Renal cortex interstitium (tissue), 11 donors: ENCODE measurements at regions not wholly inside any gene's neighbourhood (a gene's known extent, or its start where the extent isn't known, plus 50 kb on each side); places are given as distances from the start of the nearest gene placed in this dataset.
"Not testable (repeated sequence)": the region's sequence is repeated elsewhere in the genome, so short reads cannot be mapped to it uniquely, and the experiment has no call there.

Experiments
- DNase-seq, 11 donors: peaks; one replicate each; pipeline ENCODE4 v3.0.0-alpha.2; 2013; ENCODE audit warnings: low read depth in 9 of 11, low spot score in 4 of 11; ENCODE audit errors: extremely low read depth in 1 of 11

- DNase-seq = no peak
Observed at GRCh38 chr1:38589036-38589435, 270.5 kb downstream of the RRAGC start.

DNA sequence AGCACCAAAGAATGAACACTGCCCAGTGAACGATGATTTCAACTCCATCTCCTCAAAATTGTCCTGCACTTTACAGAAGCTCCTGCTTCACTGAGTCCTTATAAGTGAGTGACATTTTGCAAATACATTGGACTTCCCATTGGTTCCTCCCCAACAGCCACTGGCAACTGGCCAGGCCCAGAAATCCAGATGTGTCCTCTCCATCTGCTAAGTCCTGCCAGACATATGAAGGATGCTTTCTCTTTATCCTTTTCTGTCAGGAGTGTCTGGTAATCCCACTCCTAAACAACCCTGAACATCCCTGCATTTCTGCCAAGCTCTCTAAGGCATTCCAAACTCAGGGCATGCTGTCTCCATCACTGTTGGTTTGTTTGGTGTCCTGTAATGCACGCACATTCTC is 271.8 kb downstream of the RRAGC start:
- DNase-seq = peak in 1 of 11 donors; percentile 34

DNA sequence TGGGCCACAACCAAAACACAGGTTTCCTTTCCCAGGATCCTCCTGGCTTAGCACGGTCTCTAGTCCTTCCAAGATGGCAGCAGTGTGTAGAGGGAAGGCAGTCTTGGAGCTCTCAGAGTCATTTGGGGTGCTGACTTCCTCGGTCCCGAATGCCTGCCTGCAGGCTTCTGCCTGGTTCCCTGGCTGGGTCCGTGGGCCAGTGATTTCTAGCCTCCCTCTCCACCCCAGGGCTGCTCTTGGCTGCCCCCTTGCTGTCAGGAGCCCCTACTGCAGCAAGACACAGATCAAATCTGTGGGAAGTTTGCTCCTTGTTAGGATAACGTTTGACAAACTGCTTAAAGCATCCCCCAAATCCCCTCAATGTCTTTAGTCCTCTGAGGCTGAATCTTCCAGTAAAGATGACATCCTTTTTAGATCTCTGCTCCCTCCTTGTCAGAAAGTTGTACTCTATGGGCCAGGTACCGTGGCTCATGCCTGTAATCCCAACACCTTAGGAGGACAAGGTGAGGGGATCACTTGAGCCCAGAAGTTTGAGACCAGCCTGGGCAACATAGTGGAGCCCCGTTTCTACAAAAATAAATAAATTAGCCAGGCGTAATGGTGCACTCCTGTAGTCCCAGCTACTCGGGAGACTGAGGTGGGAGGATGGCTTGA is 272.5 kb downstream of the RRAGC start:
- DNase-seq = peak in 1 of 11 donors; percentile 19

GRCh38 chr1:38585971-38586370 is 273.6 kb downstream of the RRAGC start:
- no peak for DNase-seq

DNA sequence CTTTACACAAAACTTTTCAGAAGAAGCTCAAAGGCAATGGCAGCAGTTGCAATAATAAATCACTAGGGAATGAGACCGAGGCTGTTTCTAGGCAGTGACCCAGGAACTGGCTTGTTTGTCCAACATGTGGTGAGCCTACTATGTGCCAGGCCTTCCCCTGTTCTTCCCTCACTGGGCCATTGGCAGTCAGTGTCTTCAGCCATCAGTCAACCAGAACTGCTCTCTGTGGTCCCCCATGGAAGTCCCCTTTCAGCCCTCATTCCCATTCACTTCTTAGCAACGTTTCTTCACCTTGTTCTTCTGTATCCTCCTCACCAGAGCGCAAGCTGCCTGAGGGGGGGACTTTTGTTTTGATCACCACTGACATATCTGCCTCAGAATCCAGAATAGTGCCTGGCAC is 274.1 kb downstream of the RRAGC start:
- DNase-seq = no peak

DNA sequence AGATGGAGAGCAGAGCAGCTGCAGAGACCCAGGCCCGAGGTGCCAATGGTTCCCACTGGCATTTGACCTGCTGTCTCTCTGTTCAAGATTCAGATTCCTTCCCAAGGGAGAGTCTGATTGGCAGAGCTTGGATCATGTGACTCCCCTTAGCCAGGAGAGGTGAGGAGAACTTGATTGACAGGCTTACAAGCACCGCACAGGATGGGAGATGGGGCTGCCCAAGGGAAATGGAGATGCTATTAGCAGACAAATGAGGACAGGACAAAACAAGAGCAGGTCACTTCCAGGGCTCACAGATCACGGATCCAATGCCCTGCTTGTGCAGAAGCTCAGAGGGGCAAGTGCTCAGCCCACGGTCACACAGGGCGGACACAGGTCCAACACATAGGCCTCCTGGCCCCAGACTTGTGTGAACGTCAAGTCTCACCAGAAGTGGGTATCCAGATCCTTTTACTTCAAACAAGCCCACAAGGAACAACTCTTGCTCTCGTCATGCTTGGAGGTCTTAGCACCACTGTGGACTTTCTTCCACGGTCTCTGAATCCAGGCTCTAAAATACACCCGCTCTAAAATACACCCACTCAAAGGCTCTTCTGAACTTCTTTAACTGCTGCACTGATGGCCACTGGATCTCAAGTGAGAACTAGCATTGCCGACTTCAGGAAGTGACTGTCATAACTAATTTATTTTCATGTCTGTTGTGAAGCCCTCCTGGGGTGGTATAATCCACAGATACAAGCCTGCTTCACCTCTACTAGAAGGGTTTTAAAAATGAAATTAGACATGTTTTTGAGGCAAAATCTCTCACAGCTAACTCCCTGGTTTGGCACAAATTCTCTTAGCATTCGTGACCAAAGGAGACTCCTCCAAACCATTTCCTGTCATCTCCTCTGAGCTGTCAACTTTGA is 274.9 kb downstream of the RRAGC start:
- no peak for DNase-seq

DNA sequence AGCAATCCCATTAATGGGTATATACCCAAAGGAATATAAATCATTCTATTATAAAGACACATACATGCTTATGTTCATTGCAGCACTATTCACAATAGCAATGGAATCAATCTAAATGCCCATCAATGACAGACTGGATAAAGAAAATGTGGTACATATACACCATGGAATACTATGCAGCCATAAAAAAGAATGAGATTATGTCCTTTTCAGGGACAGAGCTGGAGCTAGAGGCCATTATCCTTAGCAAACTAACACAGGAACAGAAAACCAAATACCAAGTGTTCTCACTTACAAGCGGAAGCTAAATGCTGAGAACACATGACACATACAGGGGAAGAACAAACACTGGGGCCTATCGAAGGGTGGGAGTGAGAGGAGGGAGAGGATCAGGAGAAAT is 276.3 kb downstream of the RRAGC start:
- not testable (repeated sequence) for DNase-seq

DNA sequence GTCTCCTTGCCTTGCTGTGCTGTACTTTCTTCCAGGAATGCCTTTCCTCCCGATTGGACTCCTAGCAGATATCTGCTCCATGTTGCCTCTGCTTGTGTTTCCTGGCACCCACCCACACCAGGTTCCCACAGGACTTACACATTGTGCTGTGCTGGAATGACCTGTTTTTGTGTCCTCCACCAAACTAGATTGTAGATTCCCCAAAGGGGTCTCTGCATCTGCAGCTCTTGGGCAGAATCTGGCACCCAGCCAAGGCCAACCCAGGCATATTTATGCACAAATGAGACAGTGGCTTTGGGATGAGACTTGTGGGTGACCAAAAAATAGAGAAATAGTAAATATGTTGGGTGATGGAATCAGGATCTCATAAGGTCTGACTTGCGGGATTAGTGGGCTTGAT is 278.2 kb downstream of the RRAGC start:
- DNase-seq = no peak

DNA sequence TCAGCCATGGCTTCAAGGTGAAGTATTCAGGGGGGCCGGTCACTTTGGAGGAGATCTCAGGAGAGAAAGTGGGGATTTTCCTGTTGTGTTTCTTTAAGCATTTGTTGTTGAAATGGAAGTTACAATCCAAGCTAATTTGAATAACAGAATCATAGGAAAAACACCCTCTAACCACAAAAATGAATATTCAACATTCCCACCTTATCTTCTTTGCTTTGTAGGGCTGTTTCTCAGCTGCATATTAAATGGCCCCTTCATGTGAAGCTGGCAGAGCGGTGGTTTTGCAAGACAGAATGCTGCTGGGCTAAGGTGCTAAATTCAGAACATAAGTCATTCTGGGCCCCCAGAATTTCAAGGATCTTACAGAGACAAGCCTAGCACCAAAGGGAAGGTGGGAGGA is 279.0 kb downstream of the RRAGC start:
- DNase-seq = no peak

- DNase-seq = no peak
Observed at GRCh38 chr1:38579056-38579455, 280.5 kb downstream of the RRAGC start.

- DNase-seq = no peak
Observed at GRCh38 chr1:38578271-38578951, 281.2 kb downstream of the RRAGC start.

GRCh38 chr1:38577937-38578270 is 281.7 kb downstream of the RRAGC start:
- no peak for DNase-seq

DNA sequence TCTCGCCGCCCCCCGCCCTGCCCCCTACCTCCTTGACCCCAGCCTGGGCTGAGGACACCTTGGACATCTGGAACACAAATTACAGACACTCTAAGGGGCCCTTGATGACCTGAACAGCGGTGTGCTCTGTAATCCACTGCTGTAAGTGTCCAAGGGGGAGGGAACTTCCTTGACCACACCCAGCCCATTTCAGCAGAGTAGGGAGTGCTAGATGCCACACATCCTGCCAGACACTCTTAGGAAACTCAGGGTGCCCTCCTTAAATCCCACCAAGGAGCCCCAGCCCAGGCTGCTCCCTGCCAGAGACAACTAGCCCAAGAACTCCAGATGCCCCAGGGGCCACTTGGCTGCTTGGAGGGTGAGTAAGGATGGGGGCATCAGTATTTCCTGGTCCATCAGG is 282.2 kb downstream of the RRAGC start:
- DNase-seq = no peak

DNA sequence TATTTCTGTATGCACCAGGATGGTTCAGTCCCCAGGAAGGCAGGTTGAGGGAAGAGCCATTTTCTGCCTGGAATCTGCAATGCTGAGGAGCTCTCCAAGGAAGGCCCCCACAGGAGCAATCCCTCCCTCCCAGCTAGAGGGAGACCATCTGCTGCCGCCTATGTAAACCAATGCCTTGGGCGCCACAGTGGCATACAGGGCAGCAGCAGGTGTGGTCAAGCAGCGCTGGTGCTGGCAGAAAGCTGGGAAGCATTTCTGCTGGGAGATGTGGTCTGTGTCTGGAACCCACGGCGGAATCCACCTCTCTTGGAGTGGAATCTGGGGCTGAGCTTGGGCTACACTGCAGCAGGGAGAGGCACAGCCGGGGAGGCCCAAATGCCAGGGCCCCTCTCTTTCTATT is 283.3 kb downstream of the RRAGC start:
- no peak for DNase-seq

DNA sequence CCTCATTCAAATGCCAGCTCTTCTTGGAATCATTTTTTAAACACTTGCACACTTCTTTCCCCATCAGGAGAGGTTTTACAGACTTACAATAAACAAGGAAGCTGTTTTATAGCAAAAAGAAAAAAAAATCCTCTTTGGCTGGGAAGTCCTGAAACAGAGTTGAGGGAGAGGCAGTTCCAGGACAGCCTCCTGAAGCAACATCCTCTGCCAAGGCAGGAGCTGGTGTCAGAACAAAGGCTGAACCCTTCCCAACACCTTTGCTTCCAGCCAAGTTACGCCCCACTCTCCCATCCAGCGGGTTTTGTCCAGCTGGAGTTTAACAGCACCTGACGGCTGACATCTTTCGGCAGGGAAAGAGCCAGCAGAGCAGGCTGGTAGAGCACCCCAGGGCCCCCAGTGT is 287.8 kb downstream of the RRAGC start:
- DNase-seq = no peak

- DNase-seq = no peak
Observed at GRCh38 chr1:38570657-38570975, 289.0 kb downstream of the RRAGC start.

- DNase-seq = no peak
Observed at GRCh38 chr1:38569932-38570656, 289.5 kb downstream of the RRAGC start.

DNA sequence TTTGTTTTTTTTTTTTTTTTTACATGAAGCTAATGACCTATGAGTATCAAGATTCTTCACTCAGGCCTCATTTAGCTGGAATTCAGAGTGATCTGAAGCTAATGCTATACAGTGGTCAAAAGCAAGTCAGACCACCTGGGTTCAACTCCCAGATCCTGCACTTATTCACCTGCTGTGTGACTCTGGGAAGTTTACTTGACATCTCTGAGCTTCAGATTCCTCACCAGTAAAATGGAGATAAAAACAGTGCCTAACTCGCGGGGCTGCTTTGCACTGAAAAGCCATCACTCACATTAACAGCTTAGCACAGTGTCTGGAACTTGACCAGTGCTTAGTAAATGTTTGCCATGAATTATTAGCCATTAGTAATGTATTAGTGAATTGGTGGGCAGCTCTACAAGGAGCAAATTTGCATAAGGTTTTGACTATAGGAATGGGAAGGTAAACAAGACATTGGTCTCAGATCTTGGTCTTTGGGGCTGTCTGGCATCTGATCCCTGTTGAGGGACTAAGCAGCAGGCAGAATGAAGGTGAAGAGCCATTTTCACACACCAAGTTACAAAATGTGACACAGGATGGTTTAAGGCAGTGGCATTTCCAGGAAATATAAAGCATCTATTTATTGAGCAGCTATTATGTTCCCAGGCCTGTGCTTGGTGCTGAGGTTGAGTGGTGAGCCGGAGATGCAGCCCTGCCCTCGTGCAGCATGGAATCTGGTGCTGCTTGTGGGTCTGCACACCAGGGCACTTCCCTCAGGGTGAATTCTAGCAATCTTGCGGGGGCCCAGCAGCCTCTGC is 291.3 kb downstream of the RRAGC start:
- DNase-seq = no peak

- no peak for DNase-seq
Observed at GRCh38 chr1:38567401-38567800, 292.2 kb downstream of the RRAGC start.
